Effector memory CD8-positive, alpha-beta T cell (primary cell): ENCODE measurements at regions not wholly inside any gene's neighbourhood (a gene's known extent, or its start where the extent isn't known, plus 50 kb on each side); places are given as distances from the start of the nearest gene placed in this dataset.
"Not testable (repeated sequence)": the region's sequence is repeated elsewhere in the genome, so short reads cannot be mapped to it uniquely, and the experiment has no call there.

ENCODE experiments used
- ATAC-seq: fragments of 150-1000 bp; cut with Tn5 transposase; replicated peaks from 2 replicates; pipeline ENCODE4 v1.10.0; 2021; ENCODE audit warnings: mild to moderate bottlenecking, moderate library complexity
- DNase-seq, 3 experiments: peaks; one replicate each; pipeline ENCODE4 v3.0.0; 2021
- H3K27ac Mint-ChIP-seq, 2 donors: one replicate each; pipeline ENCODE4 v1.8.0; 2022; ENCODE audit warnings: mild to moderate bottlenecking in 2 of 2, mixed read lengths in 2 of 2, moderate library complexity in 2 of 2
- H3K27me3 Mint-ChIP-seq, 2 donors: one replicate each; pipeline ENCODE4 v1.8.0; 2022; ENCODE audit warnings: mixed read lengths in 2 of 2
- H3K36me3 Mint-ChIP-seq: one replicate; pipeline ENCODE4 v1.8.0; 2022; ENCODE audit warnings: mild to moderate bottlenecking, moderate library complexity, mixed read lengths; ENCODE audit not compliant: insufficient read depth
- H3K4me1 Mint-ChIP-seq, 2 donors: one replicate each; pipeline ENCODE4 v1.8.0; 2022; ENCODE audit warnings: low read depth in 2 of 2, mixed read lengths in 2 of 2
- H3K4me3 Mint-ChIP-seq, 2 donors: one replicate each; pipeline ENCODE4 v1.8.0; 2022; ENCODE audit warnings: mild to moderate bottlenecking in 2 of 2, mixed read lengths in 2 of 2, moderate library complexity in 2 of 2
- H3K9me3 Mint-ChIP-seq, 2 donors: one replicate each; pipeline ENCODE4 v1.8.0; 2022; ENCODE audit warnings: mixed read lengths in 2 of 2

GRCh38 chr14:86940106-86940505 is 1052.9 kb downstream of the GALC start:
- ATAC-seq (no peak), DNase-seq (no peak)
- Mint-ChIP-seq H3K36me3 (no peaks in the 10 kb centered on the region), H3K9me3 (peaks cover 15 to 26% of the 10 kb centered on the region in 2 donors), H3K27ac (no peak overlapping the region), H3K4me3 (no peak overlapping the region), H3K27me3 (no peaks in the 10 kb centered on the region), H3K4me1 (no peaks in the 10 kb centered on the region)

DNA sequence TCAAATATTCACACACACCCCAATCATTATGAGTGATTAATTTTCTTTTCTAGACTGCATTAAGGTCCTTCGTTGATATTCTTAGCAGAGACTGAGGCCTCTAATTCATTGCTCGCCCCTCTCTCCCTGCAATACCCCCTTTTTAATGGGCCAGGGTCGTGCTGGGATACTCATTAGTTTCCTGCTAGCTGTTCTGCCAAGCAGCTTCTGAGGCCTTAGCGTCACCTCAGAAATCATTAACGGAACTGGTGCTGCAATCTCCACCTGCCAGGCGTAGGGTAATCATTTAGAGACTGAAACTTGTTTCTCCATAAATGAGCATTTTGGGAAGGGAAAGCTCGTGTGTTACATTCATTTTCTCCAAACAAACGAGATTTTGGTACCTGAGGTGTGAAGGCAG is 1054.7 kb downstream of the GALC start:
- no peak for DNase-seq
- Mint-ChIP-seq H3K4me3 (no peak overlapping the region), H3K4me1 (no peaks in the 10 kb centered on the region), H3K27me3 (no peaks in the 10 kb centered on the region), H3K27ac (no peak overlapping the region), H3K36me3 (no peaks in the 10 kb centered on the region), H3K9me3 (peaks cover 13 to 26% of the 10 kb centered on the region in 2 donors)
- ATAC-seq = no peak

- H3K4me1 Mint-ChIP-seq = no peaks in the 10 kb centered on the region
- H3K27me3 Mint-ChIP-seq = no peaks in the 10 kb centered on the region
- no peak overlapping the region for H3K4me3 Mint-ChIP-seq
- ATAC-seq (no peak), DNase-seq (no peak)
- H3K27ac Mint-ChIP-seq = no peak overlapping the region
- H3K36me3 Mint-ChIP-seq = no peaks in the 10 kb centered on the region
- H3K9me3 Mint-ChIP-seq = peaks cover 7 to 20% of the 10 kb centered on the region in 2 donors
Observed at GRCh38 chr14:86936556-86936955, 1056.4 kb downstream of the GALC start.

- H3K27ac Mint-ChIP-seq = no peak overlapping the region
- no peak overlapping the region for H3K4me3 Mint-ChIP-seq
- no peaks in the 10 kb centered on the region for H3K36me3 Mint-ChIP-seq
- H3K27me3 Mint-ChIP-seq = no peaks in the 10 kb centered on the region
- no peaks in the 10 kb centered on the region for H3K4me1 Mint-ChIP-seq
- ATAC-seq (no peak), DNase-seq (no peak)
- peaks cover 6 to 20% of the 10 kb centered on the region in 2 donors for H3K9me3 Mint-ChIP-seq
Observed at GRCh38 chr14:86935241-86935885, 1057.6 kb downstream of the GALC start.

GRCh38 chr14:86933958-86934595 is 1058.9 kb downstream of the GALC start:
- Mint-ChIP-seq H3K4me3 (no peak overlapping the region), H3K27me3 (no peaks in the 10 kb centered on the region)

DNA sequence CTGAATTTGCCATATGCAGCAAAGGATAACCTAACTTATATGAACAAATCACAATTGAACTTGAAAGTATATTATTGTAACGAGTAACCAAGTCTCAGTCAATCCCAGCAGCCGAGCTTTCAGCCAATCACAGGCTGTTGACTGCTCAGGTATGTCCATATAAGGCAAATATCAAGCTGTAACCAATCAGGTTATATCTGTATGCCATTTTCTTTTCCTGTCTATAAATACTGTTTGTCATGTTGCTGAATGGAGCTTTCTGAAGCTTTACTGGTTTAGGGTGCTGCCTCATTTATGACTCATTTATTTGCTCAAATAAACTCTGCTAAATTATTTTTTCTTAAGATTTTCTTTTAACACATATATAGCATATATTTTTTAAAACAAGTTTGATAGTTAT is 1059.5 kb downstream of the GALC start:
- no peak overlapping the region for H3K27ac Mint-ChIP-seq
- ATAC-seq (no peak), DNase-seq (no peak)
- no peak overlapping the region for H3K4me3 Mint-ChIP-seq
- H3K27me3 Mint-ChIP-seq = no peaks in the 10 kb centered on the region
- peaks cover 2 to 11% of the 10 kb centered on the region in 2 donors for H3K9me3 Mint-ChIP-seq
- no peaks in the 10 kb centered on the region for H3K36me3 Mint-ChIP-seq
- H3K4me1 Mint-ChIP-seq = no peaks in the 10 kb centered on the region

More at GRCh38 chr14:86933958-86934595, 1058.9 kb downstream of the GALC start:
- DNase-seq (no peak), ATAC-seq (no peak)
- Mint-ChIP-seq H3K9me3 (peaks cover 6 to 17% of the 10 kb centered on the region in 2 donors), H3K36me3 (no peaks in the 10 kb centered on the region), H3K4me1 (no peaks in the 10 kb centered on the region), H3K27ac (no peak overlapping the region)

DNA sequence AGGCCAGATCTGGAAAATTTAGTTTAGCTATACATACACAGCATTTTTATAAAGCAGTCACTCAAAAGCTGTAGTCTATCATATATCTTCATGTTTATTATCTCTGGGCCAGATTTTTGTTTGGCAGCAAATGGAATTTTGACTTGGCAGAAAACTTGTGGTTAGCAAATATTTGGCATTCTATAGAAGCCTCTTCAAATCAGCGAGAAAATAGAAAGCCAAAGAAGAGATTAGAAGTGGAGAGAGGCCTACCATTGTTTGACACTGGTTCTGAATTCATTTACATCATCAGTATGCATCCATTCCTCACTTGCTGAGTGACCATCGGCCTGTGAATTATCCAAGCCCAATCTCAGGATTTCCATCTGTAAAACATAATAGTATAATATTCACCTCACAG is 1077.6 kb downstream of the GALC start:
- ATAC-seq = no peak
- Mint-ChIP-seq H3K27ac (no peak overlapping the region), H3K36me3 (no peaks in the 10 kb centered on the region), H3K4me1 (no peaks in the 10 kb centered on the region), H3K9me3 (no peaks in the 10 kb centered on the region), H3K27me3 (no peaks in the 10 kb centered on the region), H3K4me3 (no peak overlapping the region)
- no peak for DNase-seq

GRCh38 chr14:86912709-86913108 is 1080.3 kb downstream of the GALC start:
- no peaks in the 10 kb centered on the region for H3K4me1 Mint-ChIP-seq
- H3K36me3 Mint-ChIP-seq = no peaks in the 10 kb centered on the region
- no peaks in the 10 kb centered on the region for H3K27me3 Mint-ChIP-seq
- H3K27ac Mint-ChIP-seq = no peak overlapping the region
- DNase-seq = no peak
- H3K4me3 Mint-ChIP-seq = no peak overlapping the region
- no peak for ATAC-seq
- no peaks in the 10 kb centered on the region for H3K9me3 Mint-ChIP-seq

DNA sequence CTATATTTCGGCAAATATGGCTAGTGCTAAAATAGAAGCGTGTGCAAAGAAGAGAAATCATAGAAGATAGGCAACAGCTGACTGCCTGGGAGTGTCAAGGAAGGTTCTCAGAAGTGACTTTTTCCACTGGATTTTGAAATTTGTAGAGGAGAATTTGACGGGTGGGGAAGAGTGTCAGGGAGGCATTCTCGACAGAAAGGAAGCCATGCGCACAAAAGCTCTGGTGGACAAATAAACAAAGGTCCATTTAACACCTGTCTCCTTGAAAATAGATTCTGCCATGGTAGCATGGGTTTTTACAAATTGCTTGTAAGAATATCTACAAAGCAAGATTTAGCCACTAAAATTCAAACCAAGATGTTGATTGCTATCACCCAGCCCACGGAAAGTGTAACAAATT is 1081.5 kb downstream of the GALC start:
- Mint-ChIP-seq H3K27ac (no peak overlapping the region), H3K27me3 (no peaks in the 10 kb centered on the region), H3K9me3 (no peaks in the 10 kb centered on the region), H3K4me3 (no peak overlapping the region), H3K36me3 (no peaks in the 10 kb centered on the region), H3K4me1 (no peaks in the 10 kb centered on the region)
- no peak for ATAC-seq
- no peak for DNase-seq

- not testable (repeated sequence) for DNase-seq, H3K27me3 Mint-ChIP-seq, H3K27ac Mint-ChIP-seq, H3K4me1 Mint-ChIP-seq, H3K4me3 Mint-ChIP-seq, H3K9me3 Mint-ChIP-seq, H3K36me3 Mint-ChIP-seq, ATAC-seq
Observed at GRCh38 chr14:86905386-86905926, 1087.5 kb downstream of the GALC start.

DNA sequence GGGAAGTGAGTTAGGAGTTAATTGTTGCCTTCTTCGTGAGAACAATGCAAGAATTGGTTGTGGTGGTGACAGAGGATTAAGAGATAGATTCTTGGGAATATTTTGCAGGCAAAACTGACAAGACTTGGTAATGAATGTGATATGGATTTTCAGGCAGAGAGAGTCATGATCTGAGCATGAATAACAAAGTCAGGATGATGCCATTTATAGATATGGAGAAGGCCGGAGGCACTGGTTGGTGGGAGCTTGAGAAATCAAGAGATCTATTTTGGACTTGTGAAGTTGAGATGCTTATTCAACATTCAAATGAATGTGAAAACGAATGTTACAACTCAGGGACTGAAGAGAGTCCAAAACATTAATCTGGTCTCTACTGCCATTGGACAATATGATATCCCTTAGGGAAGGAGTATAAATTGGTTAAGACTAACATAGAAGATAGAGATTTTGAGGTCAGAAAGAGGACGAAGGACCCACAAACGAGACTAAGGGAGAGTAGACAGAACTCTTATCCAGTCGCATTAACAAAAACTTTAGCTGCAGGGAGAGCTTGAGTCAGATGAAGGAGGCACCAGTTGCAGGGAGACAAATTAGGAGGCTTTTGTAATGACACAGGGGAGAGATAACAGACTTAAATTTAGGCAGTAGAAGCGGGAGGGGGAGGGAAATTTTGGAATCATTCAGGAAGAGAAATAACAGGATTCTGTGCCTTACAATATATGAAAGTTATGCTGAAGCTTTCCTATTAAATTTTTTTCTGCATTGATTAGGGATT is 1090.6 kb downstream of the GALC start:
- Mint-ChIP-seq H3K4me3 (no peak overlapping the region), H3K4me1 (no peaks in the 10 kb centered on the region), H3K36me3 (no peaks in the 10 kb centered on the region), H3K27me3 (no peaks in the 10 kb centered on the region), H3K27ac (no peak overlapping the region), H3K9me3 (no peaks in the 10 kb centered on the region)
- no peak for DNase-seq
- ATAC-seq = no peak

DNA sequence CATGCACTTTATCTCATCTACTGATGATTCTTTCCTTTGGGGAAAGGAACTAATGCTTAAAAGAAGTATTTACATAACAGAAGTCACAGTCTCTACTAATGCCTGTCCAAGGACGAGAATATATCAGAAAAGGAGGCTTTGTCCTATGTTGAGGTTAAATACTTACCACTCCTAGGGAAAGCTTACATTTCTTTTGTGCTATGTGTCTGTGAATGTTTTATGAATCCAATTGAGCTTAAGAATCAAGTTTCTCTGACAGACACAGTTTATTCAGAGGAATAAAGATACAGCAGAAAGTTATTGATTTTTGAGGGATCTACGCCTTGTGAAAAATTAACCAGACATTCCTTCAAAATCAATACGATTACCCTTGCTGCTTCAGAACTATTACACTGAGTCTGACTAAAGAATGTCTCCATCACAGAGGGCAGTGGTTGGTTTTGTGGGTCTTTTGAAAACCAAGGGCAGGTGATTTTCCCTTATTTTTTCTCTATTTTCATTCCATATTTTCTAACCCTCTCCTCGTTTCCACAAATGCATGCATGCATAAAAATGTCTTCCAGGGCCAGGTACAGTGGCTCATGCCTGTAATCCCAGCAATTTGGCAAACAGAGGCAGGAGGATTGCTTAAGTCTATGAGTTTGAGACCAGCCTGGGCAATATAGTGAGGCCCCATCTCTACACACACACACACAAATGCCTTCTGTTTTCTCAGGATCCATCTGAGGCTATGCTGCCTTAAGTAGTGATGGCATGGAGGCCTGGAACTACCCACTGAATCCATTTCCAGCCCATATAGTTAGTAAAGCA is 1095.1 kb downstream of the GALC start:
- H3K9me3 Mint-ChIP-seq = peaks cover 0 to 1% of the 10 kb centered on the region in 2 donors
- H3K4me1 Mint-ChIP-seq = no peaks in the 10 kb centered on the region
- DNase-seq (no peak), ATAC-seq (no peak)
- H3K4me3 Mint-ChIP-seq = no peak overlapping the region
- no peaks in the 10 kb centered on the region for H3K36me3 Mint-ChIP-seq
- no peaks in the 10 kb centered on the region for H3K27me3 Mint-ChIP-seq
- no peak overlapping the region for H3K27ac Mint-ChIP-seq

GRCh38 chr14:86897224-86897623 is 1095.8 kb downstream of the GALC start:
- Mint-ChIP-seq H3K27me3 (no peaks in the 10 kb centered on the region), H3K4me1 (no peaks in the 10 kb centered on the region), H3K9me3 (peaks cover 0 to 2% of the 10 kb centered on the region in 2 donors), H3K36me3 (no peaks in the 10 kb centered on the region), H3K4me3 (no peak overlapping the region), H3K27ac (no peak overlapping the region)
- no peak for DNase-seq
- ATAC-seq = no peak
